Naive B cell (primary cell): ENCODE measurements at regions not wholly inside any gene's neighbourhood (a gene's known extent, or its start where the extent isn't known, plus 50 kb on each side); places are given as distances from the start of the nearest gene placed in this dataset.
"Not testable (repeated sequence)": the region's sequence is repeated elsewhere in the genome, so short reads cannot be mapped to it uniquely, and the experiment has no call there.

Experiments
- ATAC-seq, 2 donors: fragments of 150-1000 bp; cut with Tn5 transposase; 2 replicates each; pipeline ENCODE4 v1.10.0; 2021; ENCODE audit warnings: low read depth in 2 of 2, mild to moderate bottlenecking in 2 of 2, moderate library complexity in 2 of 2
- DNase-seq: peaks from one replicate; pipeline ENCODE4 v3.0.0; 2022
- H3K27ac Mint-ChIP-seq, 6 donors: one replicate each; pipeline ENCODE4 v1.8.0; 2020 to 2022; ENCODE audit warnings: mild to moderate bottlenecking in 6 of 6, mixed read lengths in 6 of 6, moderate library complexity in 5 of 6, inconsistent platforms in 2 of 6
- H3K27me3 Mint-ChIP-seq, 3 donors: one replicate each; pipeline ENCODE4 v1.8.0; 2021 to 2022; ENCODE audit warnings: mixed read lengths in 3 of 3, mild to moderate bottlenecking in 1 of 3
- H3K36me3 Mint-ChIP-seq, 2 donors: one replicate each; pipeline ENCODE4 v1.8.0; 2020 to 2022; ENCODE audit warnings: mixed read lengths in 2 of 2, inconsistent platforms in 1 of 2, mild to moderate bottlenecking in 1 of 2
- H3K4me1 Mint-ChIP-seq, 3 donors: one replicate each; pipeline ENCODE4 v1.8.0; 2020 to 2022; ENCODE audit warnings: mixed read lengths in 3 of 3, inconsistent platforms in 1 of 3, mild to moderate bottlenecking in 1 of 3, moderate library complexity in 1 of 3
- H3K4me3 Mint-ChIP-seq, 8 donors: one replicate each; pipeline ENCODE4 v1.8.0; 2020 to 2022; ENCODE audit warnings: mild to moderate bottlenecking in 8 of 8, mixed read lengths in 8 of 8, moderate library complexity in 8 of 8, inconsistent platforms in 2 of 8
- H3K9me3 Mint-ChIP-seq, 7 donors: one replicate each; pipeline ENCODE4 v1.8.0; 2020 to 2022; ENCODE audit warnings: mixed read lengths in 7 of 7, mild to moderate bottlenecking in 5 of 7, inconsistent platforms in 2 of 7, moderate library complexity in 1 of 7

GRCh38 chr1:238621405-238621804 lies 730.7 kb upstream of the ZP4 start:
- Mint-ChIP-seq H3K4me3 (no peak overlapping the region), H3K27me3 (no peaks in the 10 kb centered on the region), H3K4me1 (peaks cover 0 to 7% (median 5%) of the 10 kb centered on the region in 3 donors), H3K36me3 (no peaks in the 10 kb centered on the region), H3K27ac (no peak overlapping the region), H3K9me3 (peaks cover 0 to 2% (median 0%) of the 10 kb centered on the region in 7 donors)
- ATAC-seq (no peak), DNase-seq (no peak)

- peaks cover 0 to 3% (median 0%) of the 10 kb centered on the region in 7 donors for H3K9me3 Mint-ChIP-seq
- ATAC-seq (no peak), DNase-seq (no peak)
- no peak overlapping the region for H3K4me3 Mint-ChIP-seq
- H3K27ac Mint-ChIP-seq: no peak overlapping the region
- H3K27me3 Mint-ChIP-seq: no peaks in the 10 kb centered on the region
- peaks cover 0 to under 1% (median 0%) of the 10 kb centered on the region in 3 donors for H3K4me1 Mint-ChIP-seq
- H3K36me3 Mint-ChIP-seq: no peaks in the 10 kb centered on the region
Observed at GRCh38 chr1:238619652-238620051, 728.9 kb upstream of the ZP4 start.

GRCh38 chr1:238611406-238611805 lies 720.7 kb upstream of the ZP4 start:
- Mint-ChIP-seq H3K4me1 (peaks cover 0 to 5% (median 4%) of the 10 kb centered on the region in 3 donors), H3K36me3 (no peaks in the 10 kb centered on the region), H3K4me3 (peak overlapping the region in 1 of 8 donors; percentile 2), H3K9me3 (peaks cover 0 to 2% (median 0%) of the 10 kb centered on the region in 7 donors), H3K27ac (no peak overlapping the region), H3K27me3 (no peaks in the 10 kb centered on the region)
- DNase-seq (no peak), ATAC-seq (no peak)

- peak in 1 of 2 donors; percentile 32 for ATAC-seq
- peak overlapping the region in 1 of 8 donors; percentile 0 for H3K4me3 Mint-ChIP-seq
- H3K9me3 Mint-ChIP-seq: peaks cover 0 to 2% (median 0%) of the 10 kb centered on the region in 7 donors
- no peaks in the 10 kb centered on the region for H3K36me3 Mint-ChIP-seq
- DNase-seq: no peak
- H3K4me1 Mint-ChIP-seq: peaks cover 0 to 8% (median 4%) of the 10 kb centered on the region in 3 donors
- H3K27ac Mint-ChIP-seq: peak overlapping the region in 2 of 6 donors; percentile 38 to 57
- H3K27me3 Mint-ChIP-seq: no peaks in the 10 kb centered on the region
Observed at GRCh38 chr1:238608144-238608543, 717.4 kb upstream of the ZP4 start.

GRCh38 chr1:238606896-238607295 lies 716.2 kb upstream of the ZP4 start:
- no peak overlapping the region for H3K27ac Mint-ChIP-seq
- DNase-seq (no peak), ATAC-seq (no peak)
- H3K4me3 Mint-ChIP-seq: peak overlapping the region in 1 of 8 donors; percentile 72
- no peaks in the 10 kb centered on the region for H3K36me3 Mint-ChIP-seq
- peaks cover 0 to 2% (median 0%) of the 10 kb centered on the region in 7 donors for H3K9me3 Mint-ChIP-seq
- peaks cover 0 to 8% (median 3%) of the 10 kb centered on the region in 3 donors for H3K4me1 Mint-ChIP-seq
- no peaks in the 10 kb centered on the region for H3K27me3 Mint-ChIP-seq

GRCh38 chr1:238606457-238606856 lies 715.7 kb upstream of the ZP4 start:
- H3K9me3 Mint-ChIP-seq: peaks cover 0 to 2% (median 0%) of the 10 kb centered on the region in 7 donors
- no peaks in the 10 kb centered on the region for H3K27me3 Mint-ChIP-seq
- ATAC-seq (no peak), DNase-seq (no peak)
- peak overlapping the region in 1 of 8 donors; percentile 72 for H3K4me3 Mint-ChIP-seq
- H3K4me1 Mint-ChIP-seq: peaks cover 0 to 8% (median 2%) of the 10 kb centered on the region in 3 donors
- H3K27ac Mint-ChIP-seq: no peak overlapping the region
- H3K36me3 Mint-ChIP-seq: no peaks in the 10 kb centered on the region

- Mint-ChIP-seq H3K9me3 (no peaks in the 10 kb centered on the region), H3K36me3 (no peaks in the 10 kb centered on the region), H3K4me1 (peaks cover 0 to 8% (median 2%) of the 10 kb centered on the region in 3 donors), H3K27ac (no peak overlapping the region), H3K27me3 (no peaks in the 10 kb centered on the region), H3K4me3 (peak overlapping the region in 1 of 8 donors; percentile 74)
- ATAC-seq (no peak), DNase-seq (no peak)
Observed at GRCh38 chr1:238604357-238604756, 713.6 kb upstream of the ZP4 start.

- not testable (repeated sequence) for ATAC-seq, DNase-seq, H3K27ac Mint-ChIP-seq, H3K9me3 Mint-ChIP-seq, H3K27me3 Mint-ChIP-seq, H3K36me3 Mint-ChIP-seq, H3K4me1 Mint-ChIP-seq
- peak overlapping the region in 1 of 8 donors; percentile 41 for H3K4me3 Mint-ChIP-seq
Observed at GRCh38 chr1:238601604-238602003, 710.9 kb upstream of the ZP4 start.

- no peak overlapping the region for H3K27ac Mint-ChIP-seq
- H3K4me3 Mint-ChIP-seq: no peak overlapping the region
- ATAC-seq (no peak), DNase-seq (no peak)
- H3K27me3 Mint-ChIP-seq: no peaks in the 10 kb centered on the region
- H3K4me1 Mint-ChIP-seq: no peaks in the 10 kb centered on the region
- no peaks in the 10 kb centered on the region for H3K36me3 Mint-ChIP-seq
- no peaks in the 10 kb centered on the region for H3K9me3 Mint-ChIP-seq
Observed at GRCh38 chr1:238596703-238597102, 706.0 kb upstream of the ZP4 start.

GRCh38 chr1:238592621-238593020 lies 701.9 kb upstream of the ZP4 start:
- ATAC-seq (no peak), DNase-seq (no peak)
- H3K27me3 Mint-ChIP-seq: no peaks in the 10 kb centered on the region
- peaks cover 0 to 4% (median 2%) of the 10 kb centered on the region in 7 donors for H3K9me3 Mint-ChIP-seq
- H3K4me1 Mint-ChIP-seq: no peaks in the 10 kb centered on the region
- no peak overlapping the region for H3K4me3 Mint-ChIP-seq
- H3K36me3 Mint-ChIP-seq: no peaks in the 10 kb centered on the region
- no peak overlapping the region for H3K27ac Mint-ChIP-seq

- no peak overlapping the region for H3K27ac Mint-ChIP-seq
- peaks cover 0 to 4% (median 2%) of the 10 kb centered on the region in 7 donors for H3K9me3 Mint-ChIP-seq
- DNase-seq (no peak), ATAC-seq (no peak)
- H3K4me1 Mint-ChIP-seq: no peaks in the 10 kb centered on the region
- H3K4me3 Mint-ChIP-seq: no peak overlapping the region
- no peaks in the 10 kb centered on the region for H3K27me3 Mint-ChIP-seq
- H3K36me3 Mint-ChIP-seq: no peaks in the 10 kb centered on the region
Observed at GRCh38 chr1:238589843-238590435, 699.2 kb upstream of the ZP4 start.

- Mint-ChIP-seq H3K4me3 (no peak overlapping the region), H3K27ac (peak overlapping the region in 1 of 6 donors; percentile 75), H3K9me3 (no peaks in the 10 kb centered on the region), H3K4me1 (no peaks in the 10 kb centered on the region), H3K27me3 (no peaks in the 10 kb centered on the region), H3K36me3 (no peaks in the 10 kb centered on the region)
- DNase-seq: no peak
- no peak for ATAC-seq
Observed at GRCh38 chr1:238582816-238583215, 692.1 kb upstream of the ZP4 start.

- Mint-ChIP-seq H3K9me3 (peaks cover 0 to 7% (median 2%) of the 10 kb centered on the region in 7 donors), H3K27me3 (no peaks in the 10 kb centered on the region), H3K27ac (no peak overlapping the region), H3K36me3 (no peaks in the 10 kb centered on the region), H3K4me3 (no peak overlapping the region), H3K4me1 (no peaks in the 10 kb centered on the region)
- ATAC-seq: no peak
- no peak for DNase-seq
Observed at GRCh38 chr1:238581332-238581731, 690.6 kb upstream of the ZP4 start.

- Mint-ChIP-seq H3K4me1 (peaks cover 16 to 24% (median 20%) of the 10 kb centered on the region in 3 donors), H3K9me3 (peaks cover 0 to 8% (median 3%) of the 10 kb centered on the region in 7 donors), H3K27me3 (no peaks in the 10 kb centered on the region), H3K27ac (no peak overlapping the region), H3K36me3 (peaks cover 0 to 4% of the 10 kb centered on the region in 2 donors), H3K4me3 (peak overlapping the region in 2 of 8 donors; percentile 57 to 61)
- peak; percentile 59 to 61 for ATAC-seq
- DNase-seq: peak; percentile 18
Observed at GRCh38 chr1:238568735-238569134, 678.0 kb upstream of the ZP4 start.
